Thyroid gland (tissue), 4 donors: ENCODE measurements at regions not wholly inside any gene's neighbourhood (a gene's known extent, or its start where the extent isn't known, plus 50 kb on each side); places are given as distances from the start of the nearest gene placed in this dataset.

Experiments used
- DNase-seq, 2 donors: peaks; one replicate each; pipeline ENCODE4 v3.0.0-alpha.2; 2019
- H3K27ac ChIP-seq, 3 donors: fragments of 200-600 bp; sonication (generic); 1 replicate in 2 of 3; 2 replicates in 1 of 3; pipeline ENCODE4 v1.5.1; 2016 to 2019; ENCODE audit warnings: mild to moderate bottlenecking in 1 of 3, moderate library complexity in 1 of 3
- H3K27me3 ChIP-seq: fragments of 200-600 bp; sonication (generic); one replicate; pipeline ENCODE4 v1.5.1; 2019
- H3K36me3 ChIP-seq, 2 donors: fragments of 200-600 bp; sonication (generic); one replicate each; pipeline ENCODE4 v1.5.1; 2016 to 2019
- H3K4me1 ChIP-seq, 2 donors: fragments of 200-600 bp; sonication (generic); one replicate each; pipeline ENCODE4 v1.5.1; 2017 to 2019
- H3K4me3 ChIP-seq, 3 donors: fragments of 200-600 bp; sonication (generic); replicated peaks in 1 of 3; 1 replicate in 2 of 3; 2 replicates in 1 of 3; pipeline ENCODE4 v1.5.1; 2016; ENCODE audit warnings: mild to moderate bottlenecking in 1 of 3
- H3K9me3 ChIP-seq: fragments of 200-600 bp; sonication (generic); one replicate; pipeline ENCODE4 v1.5.1; 2017
- POLR2A ChIP-seq, 2 donors: fragments of 450-650 bp; IDR thresholded peaks; one replicate each; pipeline ENCODE4 v1.6.1; 2017; ENCODE audit warnings: antibody characterized with exemption in 2 of 2, mild to moderate bottlenecking in 2 of 2, moderate library complexity in 1 of 2
- WGBS, 2 donors: methylation state at CpG; one replicate each; pipeline ENCODE4 v1.1.5; 2017; 5-methylcytosine and 5-hydroxymethylcytosine counted together
- intact Hi-C: fragments of 100-400 bp; cut with DNase I; formaldehyde crosslinking; loops from one replicate; pipeline ENCODE4 v1.15.1; 2023
- TF ChIP-seq, protein P1 (sequence below), 6 experiments: fragments of 200-600 bp in 3 of 6; fragments of 450-650 bp in 3 of 6; sonication (generic) in 3 of 6; IDR thresholded peaks; one replicate each; pipeline ENCODE4 v1.5.1; 2016 to 2019; ENCODE audit warnings: antibody characterized with exemption in 6 of 6, mild to moderate bottlenecking in 2 of 6, inconsistent platforms in 1 of 6, moderate library complexity in 1 of 6

DNA sequence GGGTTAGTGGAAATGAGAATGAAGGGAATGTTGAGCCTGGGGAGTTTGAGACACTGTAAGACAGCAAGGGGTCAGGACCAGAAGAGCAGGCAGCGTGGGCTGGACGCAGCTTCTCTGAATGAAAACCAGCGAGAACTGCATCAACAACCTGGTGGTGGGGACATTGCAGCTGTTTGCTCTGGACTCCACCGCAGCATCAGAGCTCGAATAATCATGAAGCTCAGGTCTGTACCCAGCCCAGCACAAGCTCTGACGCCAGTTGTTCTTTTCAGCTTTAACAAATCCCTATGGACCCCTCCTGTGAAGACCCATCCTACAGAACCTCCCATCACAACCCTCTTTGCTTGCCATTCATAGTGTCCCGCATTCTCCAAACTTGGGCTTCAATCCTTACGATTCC lies 106.8 kb upstream of the PNPLA4 start:
- no peaks in the 10 kb centered on the region for H3K9me3 ChIP-seq
- no peak for DNase-seq
- H3K36me3 ChIP-seq, result no peaks in the 10 kb centered on the region
- TF ChIP-seq POLR2A (IDR thresholded peaks at IDR 0.05), result no peak
- TF ChIP-seq, protein P1, sequence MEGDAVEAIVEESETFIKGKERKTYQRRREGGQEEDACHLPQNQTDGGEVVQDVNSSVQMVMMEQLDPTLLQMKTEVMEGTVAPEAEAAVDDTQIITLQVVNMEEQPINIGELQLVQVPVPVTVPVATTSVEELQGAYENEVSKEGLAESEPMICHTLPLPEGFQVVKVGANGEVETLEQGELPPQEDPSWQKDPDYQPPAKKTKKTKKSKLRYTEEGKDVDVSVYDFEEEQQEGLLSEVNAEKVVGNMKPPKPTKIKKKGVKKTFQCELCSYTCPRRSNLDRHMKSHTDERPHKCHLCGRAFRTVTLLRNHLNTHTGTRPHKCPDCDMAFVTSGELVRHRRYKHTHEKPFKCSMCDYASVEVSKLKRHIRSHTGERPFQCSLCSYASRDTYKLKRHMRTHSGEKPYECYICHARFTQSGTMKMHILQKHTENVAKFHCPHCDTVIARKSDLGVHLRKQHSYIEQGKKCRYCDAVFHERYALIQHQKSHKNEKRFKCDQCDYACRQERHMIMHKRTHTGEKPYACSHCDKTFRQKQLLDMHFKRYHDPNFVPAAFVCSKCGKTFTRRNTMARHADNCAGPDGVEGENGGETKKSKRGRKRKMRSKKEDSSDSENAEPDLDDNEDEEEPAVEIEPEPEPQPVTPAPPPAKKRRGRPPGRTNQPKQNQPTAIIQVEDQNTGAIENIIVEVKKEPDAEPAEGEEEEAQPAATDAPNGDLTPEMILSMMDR (IDR thresholded peaks at IDR 0.05), result no peak
- no peaks in the 10 kb centered on the region for H3K27me3 ChIP-seq
- H3K27ac ChIP-seq, result peak overlapping the region; percentile 39 to 86 (median 69)
- intact Hi-C loops, result no loop called here
- peaks cover 18 to 30% of the 10 kb centered on the region in 2 donors for H3K4me1 ChIP-seq
- H3K4me3 ChIP-seq, result no peak overlapping the region
- WGBS, 2 donors, result 61 to 63% methylated on average over 8 of the region's 8 CpGs

DNA sequence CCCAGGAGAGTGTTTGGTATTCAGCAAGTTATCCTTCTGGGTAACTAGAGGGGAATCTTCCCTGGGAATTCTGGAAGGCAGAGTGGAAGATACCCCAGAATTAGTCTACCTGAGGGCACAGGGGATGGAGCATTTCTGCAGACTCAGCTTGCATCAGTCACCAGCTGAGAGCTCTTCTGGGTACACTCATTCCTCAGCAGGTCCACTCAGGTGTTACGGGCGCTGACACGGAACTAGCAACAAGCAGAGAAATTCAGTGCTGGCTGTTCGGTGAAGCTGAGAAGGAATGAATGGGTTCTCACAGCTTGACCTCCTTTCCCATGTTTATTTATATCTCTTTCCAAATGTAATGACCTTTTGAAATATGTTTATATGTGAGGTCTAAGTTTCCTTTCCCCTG lies 106.0 kb upstream of the PNPLA4 start:
- Histone ChIP-seq H3K36me3 (no peaks in the 10 kb centered on the region), H3K4me1 (peaks cover 18 to 30% of the 10 kb centered on the region in 2 donors), H3K4me3 (no peak overlapping the region), H3K27ac (peak overlapping the region; percentile 69 to 86 (median 75)), H3K9me3 (no peaks in the 10 kb centered on the region), H3K27me3 (no peaks in the 10 kb centered on the region)
- 30% methylated on average over 2 to 4 of the region's 4 CpGs for WGBS, 2 donors
- TF ChIP-seq, protein P1 (IDR thresholded peaks at IDR 0.05), result no peak
- no peak for TF ChIP-seq POLR2A (IDR thresholded peaks at IDR 0.05)
- peak; percentile 79 to 80 for DNase-seq
- intact Hi-C loops, result no loop called here

DNA sequence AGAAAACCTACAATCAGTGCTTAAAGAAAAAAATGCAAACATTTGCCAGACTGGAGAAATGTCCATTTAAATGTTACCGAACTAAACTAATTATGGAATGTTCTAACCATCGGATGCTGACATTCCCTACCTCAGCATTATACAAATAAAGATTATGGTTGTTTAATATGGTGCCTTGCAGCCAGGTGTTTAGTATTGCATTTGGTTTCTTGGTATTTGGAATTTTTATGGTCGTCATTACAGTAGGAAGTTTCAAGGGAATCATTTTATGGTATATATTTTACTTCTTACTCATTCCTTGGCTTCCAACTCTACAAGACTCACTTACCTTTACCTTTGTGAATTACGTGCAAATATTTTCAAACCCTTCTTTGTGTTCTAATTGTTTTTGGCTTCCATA lies 103.1 kb upstream of the PNPLA4 start:
- H3K36me3 ChIP-seq, result no peaks in the 10 kb centered on the region
- intact Hi-C loops, result no loop called here
- no peak overlapping the region for H3K27ac ChIP-seq
- H3K4me1 ChIP-seq, result peaks cover 18 to 19% of the 10 kb centered on the region in 2 donors
- 83 to 87% methylated on average over 4 of the region's 4 CpGs for WGBS, 2 donors
- no peaks in the 10 kb centered on the region for H3K9me3 ChIP-seq
- TF ChIP-seq, protein P1 (IDR thresholded peaks at IDR 0.05), result no peak
- TF ChIP-seq POLR2A (IDR thresholded peaks at IDR 0.05), result no peak
- no peak overlapping the region for H3K4me3 ChIP-seq
- no peak for DNase-seq
- H3K27me3 ChIP-seq, result no peaks in the 10 kb centered on the region

DNA sequence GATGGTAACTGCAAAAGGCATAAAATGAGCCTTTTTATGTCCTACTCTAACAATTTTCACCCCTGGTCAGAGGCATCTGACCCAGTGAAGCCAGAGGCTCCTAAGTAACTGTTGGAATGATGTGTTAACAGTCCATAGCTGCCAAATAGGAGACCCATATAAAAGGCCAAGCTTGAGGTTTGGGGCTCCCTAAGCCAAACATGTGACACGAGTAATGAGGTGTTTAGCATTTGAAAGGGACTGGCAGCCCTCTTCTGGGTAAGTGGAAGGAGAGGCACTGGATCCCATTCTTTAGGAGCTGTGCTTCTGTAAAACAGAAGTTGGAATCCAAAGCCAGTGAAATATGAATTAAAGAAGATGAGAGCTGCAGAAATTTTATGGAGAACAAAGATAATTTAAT lies 100.6 kb upstream of the PNPLA4 start:
- H3K36me3 ChIP-seq, result no peaks in the 10 kb centered on the region
- no peak for DNase-seq
- intact Hi-C loops, result no loop called here
- no peaks in the 10 kb centered on the region for H3K27me3 ChIP-seq
- no peak for TF ChIP-seq POLR2A (IDR thresholded peaks at IDR 0.05)
- TF ChIP-seq, protein P1 (IDR thresholded peaks at IDR 0.05), result no peak
- peaks cover 7% of the 10 kb centered on the region in 2 donors for H3K4me1 ChIP-seq
- WGBS, 2 donors, result 54 to 75% methylated on average over 1 of the region's 1 CpG
- no peak overlapping the region for H3K27ac ChIP-seq
- no peaks in the 10 kb centered on the region for H3K9me3 ChIP-seq
- H3K4me3 ChIP-seq, result no peak overlapping the region

DNA sequence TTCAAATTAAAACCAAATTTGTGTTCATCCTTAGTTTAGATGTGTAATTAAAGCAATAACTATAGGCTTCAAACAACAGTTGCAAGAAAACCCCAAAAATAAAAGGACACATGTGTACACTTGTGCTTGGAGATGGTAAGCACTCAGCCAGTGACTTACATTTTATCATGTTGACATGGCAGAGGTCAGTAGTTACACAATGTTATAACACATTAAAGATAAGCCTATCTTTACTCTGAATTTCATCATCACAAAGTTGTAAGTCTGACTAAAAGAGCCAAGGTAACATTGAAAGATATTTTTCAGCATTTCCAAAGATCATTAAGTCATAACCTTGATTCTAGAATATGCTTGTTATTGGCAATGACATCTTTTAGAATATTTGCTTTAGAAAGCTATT lies 98.5 kb upstream of the PNPLA4 start:
- TF ChIP-seq, protein P1 (IDR thresholded peaks at IDR 0.05), result no peak
- TF ChIP-seq POLR2A (IDR thresholded peaks at IDR 0.05), result no peak
- DNase-seq, result no peak
- intact Hi-C loops, result no loop called here
- Histone ChIP-seq H3K4me3 (no peak overlapping the region), H3K9me3 (no peaks in the 10 kb centered on the region), H3K27ac (no peak overlapping the region), H3K27me3 (no peaks in the 10 kb centered on the region), H3K4me1 (no peaks in the 10 kb centered on the region), H3K36me3 (no peaks in the 10 kb centered on the region)
